ENCODE measurements at regions not wholly inside any gene's neighbourhood (a gene's known extent, or its start where the extent isn't known, plus 50 kb on each side); places are given as distances from the start of the nearest gene placed in this dataset.
"Not testable (repeated sequence)": the region's sequence is repeated elsewhere in the genome, so short reads cannot be mapped to it uniquely, and the experiment has no call there.

DNA sequence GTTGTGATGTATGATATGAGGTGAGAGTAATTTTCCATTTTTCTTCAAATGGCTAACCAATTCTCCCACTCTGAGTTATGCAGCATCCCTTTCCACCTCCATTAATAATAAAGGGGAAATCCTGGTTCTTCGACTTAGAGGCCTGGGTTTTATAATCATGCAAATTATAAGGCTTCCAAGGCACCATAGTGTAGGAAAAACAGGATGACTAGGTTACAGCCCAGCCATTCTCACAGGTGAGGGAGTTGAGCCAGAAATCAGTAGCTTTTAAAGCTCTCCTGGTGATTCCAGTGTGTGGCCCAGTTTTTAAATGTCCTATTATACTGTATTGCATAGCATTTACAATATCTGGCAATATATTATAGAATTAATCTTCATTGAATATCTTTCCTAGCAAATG, 203.1 kb downstream of the ARHGEF9 start:
- intact Hi-C loops (cut with micrococcal nuclease) = no loop called here

DNA sequence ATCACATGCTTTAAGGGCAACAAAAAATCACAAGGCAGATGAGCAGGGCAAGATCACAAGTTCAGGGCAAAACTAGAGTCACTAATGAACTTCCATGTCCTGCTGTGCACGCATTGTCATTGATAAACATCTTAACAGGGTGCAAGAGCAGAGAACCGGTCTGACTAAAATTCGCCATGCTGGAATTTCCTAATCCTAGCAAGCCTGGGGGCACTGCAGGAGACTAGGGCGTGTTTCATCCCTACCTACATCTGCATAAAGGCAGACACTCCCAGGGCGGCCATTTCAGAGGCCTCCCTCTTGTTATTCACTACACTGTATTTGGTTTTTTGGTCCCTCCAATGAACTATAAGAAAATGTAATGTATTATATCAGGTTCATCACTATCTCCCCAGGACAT, 203.6 kb downstream of the ARHGEF9 start:
- intact Hi-C loops (cut with micrococcal nuclease) = no loop called here

DNA sequence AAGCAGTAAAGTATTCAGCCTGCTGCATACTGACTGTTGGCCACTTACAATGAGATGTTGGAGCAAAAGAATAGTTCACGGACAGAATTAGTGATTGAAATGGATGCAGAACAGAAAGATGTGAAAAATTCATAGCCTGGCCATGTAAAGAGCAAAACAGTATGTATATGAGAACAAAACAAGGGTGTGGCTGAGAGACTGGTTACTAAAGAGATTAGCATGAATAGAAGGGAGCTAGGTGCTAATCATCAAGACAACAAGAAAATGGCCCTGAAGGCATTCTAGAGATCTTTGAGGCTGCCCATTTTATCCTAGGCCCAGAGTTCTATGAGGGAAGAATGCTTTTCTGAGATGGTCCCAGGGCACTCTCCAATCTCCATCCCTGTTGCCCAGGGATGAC, 208.5 kb downstream of the ARHGEF9 start:
- intact Hi-C loops (cut with micrococcal nuclease) = no loop called here

DNA sequence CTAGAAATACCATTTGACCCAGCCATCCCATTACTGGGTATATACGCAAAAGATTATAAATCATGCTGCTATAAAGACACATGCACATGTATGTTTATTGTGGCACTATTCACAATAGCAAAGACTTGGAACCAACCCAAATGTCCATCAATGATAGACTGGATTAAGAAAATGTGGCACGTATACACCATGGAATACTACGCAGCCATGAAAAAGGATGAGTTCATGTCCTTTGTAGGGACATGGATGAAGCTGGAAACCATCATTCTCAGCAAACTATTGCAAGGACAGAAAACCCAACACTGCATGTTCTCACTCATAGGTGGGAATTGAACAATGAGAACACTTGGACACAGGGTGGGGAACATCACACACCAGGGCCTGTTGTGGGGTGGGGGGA, 209.3 kb downstream of the ARHGEF9 start:
- intact Hi-C loops (cut with micrococcal nuclease) = not testable (repeated sequence)

DNA sequence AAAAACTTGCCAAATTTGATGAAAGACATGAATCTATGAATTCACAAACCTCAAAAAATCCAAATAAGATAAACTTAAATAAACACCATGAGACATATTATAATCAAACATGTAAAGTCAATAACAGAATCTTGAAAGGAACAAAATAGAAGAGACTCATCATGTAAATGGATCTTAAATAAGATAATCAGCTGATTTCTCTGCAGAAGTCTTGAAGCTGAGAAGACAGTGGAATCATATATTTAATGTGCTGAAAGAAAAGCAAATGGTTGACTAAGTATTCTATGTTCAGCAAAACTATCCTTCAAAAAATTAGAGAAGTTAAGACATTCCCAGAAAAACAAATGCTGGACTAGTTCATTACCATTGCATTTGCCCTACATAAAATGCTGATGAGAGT, 215.7 kb upstream of the SPIN4 start:
- intact Hi-C loops (cut with micrococcal nuclease) = no loop called here

DNA sequence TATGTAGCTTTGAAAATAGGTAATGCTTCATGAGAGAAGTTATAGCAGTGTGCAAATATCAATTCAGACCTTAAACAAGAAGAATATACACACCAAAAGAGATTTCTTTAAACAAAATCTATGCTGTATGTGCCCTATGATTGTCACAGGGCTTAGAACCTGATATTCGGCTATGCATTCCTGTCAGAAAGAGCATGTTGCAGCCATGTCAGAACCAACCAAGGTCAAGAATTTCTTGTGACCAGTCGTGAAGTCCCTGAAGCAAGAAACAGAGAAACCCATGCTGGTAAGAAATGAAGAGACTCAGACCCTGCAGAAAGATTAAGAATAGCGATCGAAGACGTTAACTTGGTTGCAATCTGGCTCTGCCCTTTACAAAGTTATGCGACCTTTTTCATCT, 210.3 kb upstream of the SPIN4 start:
- intact Hi-C loops (cut with micrococcal nuclease) = loop anchor here (2.0 to 5.0 kb wide), 3 partner anchors 193 to 1976 kb away; partner anchors contain the start of gene SPIN4

DNA sequence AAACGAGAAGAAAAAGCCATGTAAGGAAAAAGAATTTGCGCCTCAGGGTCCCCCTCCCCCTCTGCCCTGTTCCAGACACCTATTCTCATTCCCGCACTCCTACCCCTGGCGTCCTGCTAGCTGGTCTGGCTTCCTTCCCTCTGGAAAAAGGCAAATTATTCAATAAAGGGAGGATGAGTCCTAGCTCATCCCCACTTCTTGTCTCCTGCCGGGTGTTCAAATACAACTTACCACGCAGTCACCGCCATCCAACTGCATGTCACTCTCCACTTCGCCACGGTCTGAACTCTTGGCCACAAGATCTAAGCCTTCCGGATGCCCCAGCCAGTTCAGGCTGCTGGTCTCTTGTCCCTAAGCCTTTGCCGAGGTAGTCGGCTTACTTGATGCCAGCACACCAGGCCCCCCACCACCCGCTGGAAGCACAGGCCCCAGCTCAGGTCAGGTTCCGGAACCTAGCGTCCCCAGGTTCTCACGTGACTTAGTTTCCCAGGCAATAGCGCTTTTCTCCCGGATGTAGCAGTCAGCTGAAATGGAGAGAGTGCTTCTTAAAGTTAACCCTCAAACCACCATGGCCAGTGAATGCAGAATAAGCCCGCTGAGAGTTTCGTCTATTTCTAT, 209.6 kb upstream of the SPIN4 start:
- intact Hi-C loops (cut with micrococcal nuclease) = loop anchor here (1.0 to 5.0 kb wide), 4 partner anchors 194 to 1977 kb away; partner anchors contain the start of gene SPIN4

DNA sequence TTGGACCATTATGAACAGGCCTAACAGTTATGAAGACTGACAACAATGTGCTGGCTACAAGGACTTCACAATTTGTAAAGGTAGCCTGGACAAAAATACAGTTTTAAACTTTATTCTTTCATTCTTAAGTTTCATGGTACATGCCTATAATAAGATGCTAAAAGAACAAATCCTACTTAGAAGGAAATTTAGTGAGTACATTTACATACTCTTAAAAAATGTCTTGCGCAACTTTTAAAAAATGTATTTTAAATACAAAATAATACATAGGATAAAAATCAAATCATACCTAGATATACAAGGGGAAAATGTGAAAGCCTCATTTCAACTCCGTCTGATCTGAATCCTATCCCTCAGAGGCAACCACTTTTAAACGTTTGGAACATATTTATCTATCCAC, 200.7 kb upstream of the SPIN4 start:
- intact Hi-C loops (cut with micrococcal nuclease) = no loop called here

DNA sequence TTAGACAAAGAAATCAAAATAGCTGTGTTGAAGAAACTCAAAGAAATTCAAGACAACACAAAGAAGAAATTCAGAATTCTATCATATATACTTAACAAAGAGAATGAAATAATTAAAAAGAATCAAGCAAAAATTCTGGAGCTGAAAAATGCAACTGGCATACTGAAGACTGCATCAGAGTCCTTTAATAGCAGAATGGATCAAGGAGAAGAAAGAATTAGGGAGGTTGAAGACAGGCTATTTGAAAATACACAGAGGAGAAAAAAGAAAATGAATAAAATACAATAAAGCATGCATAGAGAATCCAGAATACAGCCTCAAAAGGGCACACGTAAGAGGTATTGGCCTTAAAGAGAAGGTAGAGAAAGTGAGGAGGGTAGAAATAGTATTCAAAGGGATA, 179.5 kb upstream of the SPIN4 start:
- intact Hi-C loops (cut with micrococcal nuclease) = no loop called here

DNA sequence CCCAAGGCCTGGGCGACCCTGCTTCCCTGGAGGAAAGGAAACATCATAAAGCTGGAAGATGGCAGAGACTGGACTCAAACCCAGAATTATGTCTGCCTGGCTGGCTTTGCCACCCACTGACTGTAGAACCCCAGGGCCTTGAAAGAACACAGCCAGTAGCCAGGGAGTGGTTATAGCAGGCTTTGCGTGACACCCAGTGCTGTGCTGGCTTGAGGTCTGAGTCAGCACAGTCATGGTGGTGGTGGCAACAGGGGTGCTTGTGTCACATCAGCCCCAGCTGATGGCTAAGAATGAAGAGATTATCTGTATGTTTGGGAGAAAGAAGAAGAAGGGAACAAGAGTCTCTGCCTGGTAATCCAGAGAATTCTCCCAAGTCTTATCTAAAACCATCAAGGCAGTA, 178.8 kb upstream of the SPIN4 start:
- intact Hi-C loops (cut with micrococcal nuclease) = no loop called here

DNA sequence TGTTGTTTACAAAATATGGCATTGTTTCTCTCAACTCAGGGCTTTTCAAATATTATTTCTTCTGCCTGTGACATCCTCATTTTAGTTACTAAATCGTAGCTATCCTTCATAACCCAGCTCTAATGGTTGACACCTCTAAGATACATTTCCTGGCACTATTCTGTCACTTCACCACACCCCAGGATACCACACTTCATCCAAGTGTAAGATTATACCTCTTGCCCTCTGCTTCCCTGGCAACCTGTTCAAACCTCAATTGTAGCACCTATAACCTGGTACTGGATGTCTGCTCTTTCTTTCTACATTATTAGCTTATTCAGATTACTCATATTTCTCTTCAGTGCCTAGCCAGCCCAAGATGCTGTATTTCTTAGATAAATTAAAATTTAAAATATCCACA, 175.7 kb upstream of the SPIN4 start:
- intact Hi-C loops (cut with micrococcal nuclease) = no loop called here

DNA sequence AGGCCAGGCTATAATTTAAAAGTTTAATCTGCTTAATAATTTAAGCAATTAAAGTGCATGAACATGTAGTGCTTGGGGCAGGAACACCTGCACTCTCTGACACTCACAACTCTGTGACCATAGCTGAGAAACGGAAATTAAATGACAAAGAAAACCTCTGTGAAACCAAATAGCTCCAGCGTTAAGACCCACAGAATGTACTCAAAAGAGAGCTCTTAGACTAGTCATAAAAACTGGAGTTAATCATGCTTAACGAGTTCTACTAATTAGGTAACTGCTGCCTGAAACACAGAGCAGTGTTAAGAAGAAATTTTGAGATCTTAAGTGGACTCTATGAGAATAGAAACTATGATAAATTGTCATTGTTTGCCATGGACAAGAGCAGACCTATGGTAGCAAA, 174.4 kb upstream of the SPIN4 start:
- intact Hi-C loops (cut with micrococcal nuclease) = no loop called here

DNA sequence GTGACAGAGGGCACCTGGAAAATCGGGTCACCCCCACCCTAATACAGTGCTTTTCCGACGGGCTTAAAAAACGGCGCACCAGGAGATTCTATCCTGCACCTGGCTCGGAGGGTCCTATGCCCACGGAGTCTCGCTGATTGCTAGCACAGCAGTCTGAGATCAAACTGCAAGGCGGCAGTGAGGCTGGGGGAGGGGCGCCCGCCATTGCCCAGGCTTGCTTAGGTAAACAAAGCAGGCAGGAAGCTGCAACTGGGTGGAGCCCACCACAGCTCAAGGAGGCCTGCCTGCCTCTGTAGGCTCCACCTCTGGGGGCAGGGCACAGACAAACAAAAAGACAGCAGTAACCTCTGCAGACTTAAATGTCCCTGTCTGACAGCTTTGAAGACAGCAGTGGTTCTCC, 168.2 kb upstream of the SPIN4 start:
- intact Hi-C loops (cut with micrococcal nuclease) = not testable (repeated sequence)

DNA sequence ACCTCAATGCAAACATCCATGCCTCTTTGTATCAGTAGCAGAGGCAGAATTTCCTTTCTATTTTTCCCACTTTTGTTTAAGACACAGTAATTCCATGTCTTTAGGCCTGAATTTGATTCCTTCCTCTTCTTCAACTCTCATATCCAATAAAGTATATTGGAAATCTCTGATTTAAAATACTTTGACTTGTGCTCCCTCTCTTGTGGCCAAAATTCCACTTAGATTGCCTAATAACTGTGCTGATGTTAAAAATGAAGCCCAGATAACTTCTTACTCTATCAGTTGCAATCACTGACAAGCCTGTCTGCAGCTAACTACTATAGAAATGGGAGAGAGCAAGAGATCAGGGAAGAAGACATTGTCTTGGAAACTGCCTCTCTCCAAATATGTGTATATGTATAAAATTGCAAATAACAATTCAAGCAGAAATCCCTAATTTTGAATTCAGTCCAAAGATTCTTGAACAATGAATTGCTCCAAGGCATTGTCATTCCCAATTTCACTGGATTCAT, 163.5 kb upstream of the SPIN4 start:
- intact Hi-C loops (cut with micrococcal nuclease) = no loop called here

DNA sequence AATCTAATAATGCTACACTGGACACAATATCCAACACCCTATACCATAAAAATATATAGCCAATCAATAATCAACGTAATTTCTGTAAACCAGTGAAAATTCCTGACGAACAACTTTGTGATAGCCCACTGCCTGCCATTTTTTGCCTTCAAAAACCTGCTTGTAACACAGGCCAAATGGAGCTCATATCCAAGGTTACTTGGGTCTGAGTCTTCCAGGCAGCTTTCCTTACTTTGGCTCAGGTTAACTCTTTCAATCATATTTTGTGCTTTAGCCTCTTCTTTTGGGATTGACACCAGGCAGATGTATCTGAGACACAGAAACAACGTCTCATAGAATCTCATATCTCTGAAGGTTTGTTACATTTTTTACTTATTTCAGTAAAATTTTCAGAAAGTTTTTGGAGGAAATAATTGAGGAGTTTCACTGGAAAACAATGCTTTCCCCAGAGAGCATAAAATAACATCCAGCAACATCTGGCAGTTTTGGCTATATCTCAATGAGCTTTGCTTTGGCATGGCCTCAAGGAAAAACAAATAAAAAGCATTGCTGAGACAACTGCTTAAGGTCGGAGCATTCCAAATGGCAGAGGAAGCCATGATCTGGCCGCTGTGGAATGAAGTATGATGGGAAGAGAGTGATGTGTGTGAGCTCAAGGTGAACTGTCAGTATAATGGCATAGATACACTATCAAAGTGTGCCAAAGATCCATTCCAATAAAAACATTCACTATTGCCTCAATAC, 162.9 kb upstream of the SPIN4 start:
- intact Hi-C loops (cut with micrococcal nuclease) = no loop called here

DNA sequence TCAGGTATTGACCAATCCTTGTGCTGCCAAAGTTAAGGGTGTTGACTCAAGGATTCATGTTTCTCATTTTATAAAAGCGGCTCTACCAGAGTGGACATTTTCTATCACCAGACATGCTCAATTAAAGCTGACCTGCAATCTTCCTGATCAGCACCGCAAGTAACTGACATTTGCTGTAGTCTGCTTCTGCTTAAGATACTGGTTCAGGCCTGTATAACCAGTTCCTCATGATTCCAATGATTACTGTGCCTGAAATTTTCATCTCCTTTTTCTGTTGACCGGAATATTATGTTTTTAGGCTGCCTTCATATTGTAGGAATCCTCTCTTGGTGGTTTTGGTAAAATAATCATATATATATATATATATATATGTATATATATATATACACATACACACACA, 160.2 kb upstream of the SPIN4 start:
- intact Hi-C loops (cut with micrococcal nuclease) = no loop called here

DNA sequence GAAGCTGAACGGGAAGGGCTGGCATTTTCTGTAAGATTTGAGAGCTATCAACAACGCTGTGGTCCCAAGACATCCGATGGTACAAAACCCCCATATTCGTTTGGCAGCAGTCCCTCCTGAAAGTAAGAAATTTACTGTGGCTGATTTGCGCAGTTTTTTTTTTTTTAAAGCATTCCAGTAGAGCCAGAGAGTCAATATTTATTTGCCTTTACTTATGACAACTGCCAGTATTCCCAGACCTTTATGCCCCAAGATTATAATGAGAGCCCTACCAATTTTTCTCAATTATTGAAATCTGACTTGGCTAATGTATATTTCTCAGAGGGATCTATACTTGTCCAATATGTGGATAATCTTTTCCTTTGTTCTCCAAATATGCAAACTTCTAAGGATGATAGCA, 157.5 kb upstream of the SPIN4 start:
- intact Hi-C loops (cut with micrococcal nuclease) = no loop called here

DNA sequence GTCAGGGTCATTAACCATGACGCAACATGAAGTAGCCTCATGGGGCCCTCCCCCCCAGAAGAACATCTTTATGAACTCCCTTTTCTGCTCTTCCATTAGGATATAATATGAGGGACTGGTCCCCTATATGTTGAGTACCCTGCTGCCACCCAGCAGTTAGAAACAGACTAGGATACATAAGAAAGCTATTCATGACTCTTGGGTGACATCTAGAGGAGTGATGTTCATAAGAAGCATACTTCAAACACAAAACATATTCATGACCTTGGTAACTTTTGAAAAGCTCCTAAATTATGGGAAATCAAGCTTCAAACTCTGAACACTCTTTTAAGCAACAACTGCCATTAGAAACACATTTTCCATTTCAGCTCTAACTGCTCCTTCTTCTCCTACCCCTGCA, 155.2 kb upstream of the SPIN4 start:
- intact Hi-C loops (cut with micrococcal nuclease) = no loop called here

DNA sequence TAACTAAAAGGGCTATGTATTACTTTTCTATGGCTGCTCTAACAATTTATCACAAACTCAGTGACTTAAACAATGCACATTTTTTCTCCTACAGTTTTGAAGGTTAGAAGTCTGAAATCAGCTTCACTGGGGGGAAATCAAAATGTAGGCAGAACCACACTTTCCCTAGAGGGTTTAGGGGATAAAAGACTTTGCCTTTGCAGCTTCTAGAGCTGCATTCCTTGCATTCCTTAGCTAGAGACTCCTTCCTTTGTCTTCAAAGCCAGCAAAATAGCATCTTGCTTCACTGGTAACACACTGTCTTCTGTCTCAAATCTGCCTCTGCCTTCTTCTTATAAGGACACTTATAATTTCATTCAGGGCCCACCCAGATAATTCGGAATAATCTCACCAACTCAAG, 152.4 kb upstream of the SPIN4 start:
- intact Hi-C loops (cut with micrococcal nuclease) = no loop called here

DNA sequence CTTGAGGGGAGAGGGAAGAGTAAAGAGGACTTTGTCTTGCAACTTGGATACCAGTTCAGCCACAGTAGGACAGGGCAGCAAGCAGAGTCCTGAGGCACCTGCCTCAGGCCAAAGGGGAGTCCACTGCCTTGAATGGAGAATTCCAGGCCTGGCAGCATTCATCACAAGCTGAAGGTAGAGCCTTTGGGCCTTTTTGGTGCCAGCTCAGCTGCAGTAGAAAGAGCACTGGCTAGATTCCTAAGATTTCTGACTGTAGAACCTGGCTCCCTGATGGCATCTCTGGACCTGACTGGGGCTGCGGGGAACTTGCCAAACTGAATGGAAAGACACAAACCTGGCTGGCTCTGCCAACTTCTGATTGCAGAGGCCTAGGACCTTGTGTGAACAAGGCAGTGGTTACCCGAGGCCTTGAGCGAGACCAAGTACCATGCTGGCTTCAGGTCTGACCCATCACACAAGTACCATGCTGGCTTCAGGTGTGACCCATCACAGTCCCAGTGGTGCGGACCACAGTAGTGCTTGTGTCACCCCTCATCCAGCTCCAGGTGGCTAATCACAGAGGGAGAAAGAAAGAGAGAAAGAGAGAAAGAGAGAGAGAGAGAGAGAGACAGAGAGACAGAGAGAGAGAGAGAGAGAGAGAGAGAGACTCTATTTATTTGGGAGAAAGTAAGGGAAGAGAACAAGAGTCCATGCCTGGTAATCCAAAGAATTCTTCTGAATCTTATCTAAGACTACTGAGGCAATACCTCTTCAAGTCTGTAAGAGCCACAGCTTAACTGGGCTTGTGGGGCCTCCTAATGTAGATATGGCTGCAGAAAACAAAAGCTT, 137.6 kb upstream of the SPIN4 start:
- intact Hi-C loops (cut with micrococcal nuclease) = no loop called here

DNA sequence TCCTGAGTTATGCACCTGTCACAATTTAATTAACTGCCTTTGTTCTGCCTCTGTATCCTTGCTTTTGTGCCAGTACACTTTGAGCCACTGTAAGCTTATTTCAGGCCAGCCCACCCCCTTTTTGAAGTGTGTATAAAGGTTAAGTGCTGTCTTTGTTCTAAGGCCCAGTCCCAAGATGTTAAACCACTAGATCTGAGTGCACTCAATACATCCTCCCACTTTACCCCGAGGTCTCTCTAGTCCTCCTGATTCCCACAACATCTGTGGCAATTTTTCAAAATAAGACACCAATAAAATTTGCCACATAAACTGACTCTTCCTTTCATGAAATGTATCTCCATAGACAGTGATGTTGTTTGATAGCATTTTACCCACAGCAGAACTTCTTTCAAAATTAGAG, 124.1 kb upstream of the SPIN4 start:
- intact Hi-C loops (cut with micrococcal nuclease) = no loop called here

DNA sequence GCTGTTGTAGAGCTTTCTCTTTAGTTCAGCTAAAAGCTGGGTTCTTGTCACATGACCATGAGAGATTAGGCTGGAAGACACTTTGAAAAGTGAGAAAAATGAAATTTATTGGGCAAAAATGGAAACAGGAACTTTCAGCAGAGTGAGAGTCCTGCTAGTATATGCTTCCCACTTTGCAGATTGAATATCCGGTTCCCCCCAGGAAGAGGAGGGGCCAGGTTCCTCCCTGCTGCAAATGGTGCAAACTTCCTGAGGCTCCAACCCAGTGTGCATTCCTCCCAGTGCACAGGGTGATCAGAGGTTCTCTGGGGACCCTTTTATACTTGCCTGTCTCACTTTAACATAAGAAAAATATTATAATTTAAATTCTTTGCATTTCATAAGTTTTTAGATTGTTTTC, 119.9 kb upstream of the SPIN4 start:
- intact Hi-C loops (cut with micrococcal nuclease) = no loop called here

All from T-helper 2 cell treated with Interferon-gamma antibody and Interleukin-4, amounts not matched to agents 100 ng/mL and 5 ng/mL, for 36 hours (primary cell).